Astrocyte (in vitro differentiated cells and primary cell): ENCODE measurements at regions not wholly inside any gene's neighbourhood (a gene's known extent, or its start where the extent isn't known, plus 50 kb on each side); places are given as distances from the start of the nearest gene placed in this dataset.
"Not testable (repeated sequence)": the region's sequence is repeated elsewhere in the genome, so short reads cannot be mapped to it uniquely, and the experiment has no call there.

Experiments
- CTCF ChIP-seq: IDR thresholded peaks from 2 replicates; pipeline ENCODE4 v1.5.1; 2011; ENCODE audit warnings: low read depth, mild to moderate bottlenecking, inconsistent platforms, low read length, moderate library complexity; ENCODE audit not compliant: insufficient read depth
- EZH2 ChIP-seq: IDR thresholded peaks from 2 replicates; pipeline ENCODE4 v1.6.1; 2012; ENCODE audit warnings: mild to moderate bottlenecking, low read length, inconsistent platforms; ENCODE audit not compliant: insufficient read depth

GRCh38 chr17:16865077-16865613 is 106.8 kb downstream of the TNFRSF13B start:
- TF ChIP-seq CTCF, EZH2: not testable (repeated sequence)
